ENCODE measurements at regions not wholly inside any gene's neighbourhood (a gene's known extent, or its start where the extent isn't known, plus 50 kb on each side); places are given as distances from the start of the nearest gene placed in this dataset.

DNA sequence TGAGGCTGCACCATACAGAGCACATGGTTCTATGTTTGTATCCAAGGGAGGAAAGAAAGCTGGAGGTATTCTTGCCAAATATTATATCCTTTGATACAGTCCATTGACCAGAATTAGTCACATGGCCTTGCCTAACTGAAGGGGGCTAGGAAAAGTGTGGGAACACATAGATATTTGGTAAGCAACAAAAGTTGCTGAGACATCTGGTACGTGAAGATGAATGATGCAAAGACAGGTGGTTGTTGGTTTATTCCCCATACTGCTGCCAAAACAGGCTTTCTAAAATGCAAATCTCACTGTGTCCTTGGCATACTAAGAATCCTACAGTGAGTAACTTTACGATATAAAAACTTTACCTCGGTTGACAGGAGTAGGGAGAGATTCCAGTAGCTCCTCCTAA is 162.2 kb downstream of the VGLL3 start:
- TF ChIP-seq CTCF (IDR thresholded peaks at IDR 0.05) = no peak
- no peak for TF ChIP-seq POLR2AphosphoS5 (IDR thresholded peaks at IDR 0.05)
